ENCODE measurements at regions not wholly inside any gene's neighbourhood (a gene's known extent, or its start where the extent isn't known, plus 50 kb on each side); places are given as distances from the start of the nearest gene placed in this dataset.

DNA sequence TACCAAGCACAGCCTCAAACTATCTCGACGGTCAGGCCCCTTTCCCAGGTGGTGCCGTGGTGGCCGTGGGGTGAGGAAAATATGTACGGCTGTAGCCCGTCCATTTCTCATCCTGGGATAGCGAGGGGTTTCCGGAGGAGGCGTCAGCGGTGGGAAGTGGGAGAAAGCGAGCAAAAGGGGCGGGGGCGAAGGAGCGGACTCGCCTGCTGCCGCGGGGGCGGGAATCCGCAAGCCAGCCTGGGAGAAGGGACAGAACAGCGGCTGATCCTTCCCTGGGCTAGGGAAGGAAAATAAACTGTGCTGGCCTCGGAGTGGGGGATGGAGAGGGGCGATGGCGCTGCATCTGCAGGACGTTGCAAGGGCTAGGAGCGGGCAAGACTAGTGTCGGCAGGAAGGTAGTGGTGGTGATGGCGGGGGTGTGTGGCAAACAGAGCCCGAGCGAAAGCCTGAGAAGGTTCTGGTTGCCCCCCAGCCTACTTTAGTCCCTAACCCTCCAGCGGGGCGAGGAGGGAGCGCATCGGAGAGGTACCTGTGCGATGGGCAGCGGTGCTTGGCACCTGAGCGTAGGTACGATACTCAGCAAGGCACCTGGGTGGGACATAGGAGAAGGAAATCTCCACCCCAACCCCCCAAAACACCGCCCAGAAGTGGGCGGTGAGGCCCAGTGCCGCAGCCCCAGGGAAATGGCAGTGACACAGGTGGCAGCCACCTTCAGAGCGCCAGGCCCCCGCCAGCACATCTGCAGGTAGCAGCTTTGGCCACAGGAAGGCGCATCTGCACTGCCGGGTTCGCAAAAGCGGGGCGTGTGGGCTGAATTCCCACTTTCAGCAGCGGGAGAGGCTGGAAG lies 49.9 kb upstream of the STEAP1B start:
- Histone ChIP-seq H3K4me2 (peak overlapping the region; percentile 80), H3K27ac (no peak overlapping the region), H3K79me2 (ENCODE audit: low read depth) (no peaks in the 10 kb centered on the region), H3K27me3 (peaks cover 14% of the 10 kb centered on the region), H3K9ac (no peak overlapping the region), H3K4me3 (peak overlapping the region; percentile 61), H4K20me1 (ENCODE audit: low read depth) (no peaks in the 10 kb centered on the region), H3K4me1 (peaks cover 6% of the 10 kb centered on the region), H3F3A (ENCODE audit: low read depth) (peaks cover 7% of the 10 kb centered on the region), H3K9me3 (ENCODE audit: low read depth) (no peaks in the 10 kb centered on the region), H3K36me3 (no peaks in the 10 kb centered on the region), H2AFZ (replicated peaks) (peak overlapping the region; percentile 97)
- peaks cover 10% of the 10 kb centered on the region for H3K4me1 Mint-ChIP-seq
- H3K27ac Mint-ChIP-seq, result no peak overlapping the region
- TF ChIP-seq, protein P1, sequence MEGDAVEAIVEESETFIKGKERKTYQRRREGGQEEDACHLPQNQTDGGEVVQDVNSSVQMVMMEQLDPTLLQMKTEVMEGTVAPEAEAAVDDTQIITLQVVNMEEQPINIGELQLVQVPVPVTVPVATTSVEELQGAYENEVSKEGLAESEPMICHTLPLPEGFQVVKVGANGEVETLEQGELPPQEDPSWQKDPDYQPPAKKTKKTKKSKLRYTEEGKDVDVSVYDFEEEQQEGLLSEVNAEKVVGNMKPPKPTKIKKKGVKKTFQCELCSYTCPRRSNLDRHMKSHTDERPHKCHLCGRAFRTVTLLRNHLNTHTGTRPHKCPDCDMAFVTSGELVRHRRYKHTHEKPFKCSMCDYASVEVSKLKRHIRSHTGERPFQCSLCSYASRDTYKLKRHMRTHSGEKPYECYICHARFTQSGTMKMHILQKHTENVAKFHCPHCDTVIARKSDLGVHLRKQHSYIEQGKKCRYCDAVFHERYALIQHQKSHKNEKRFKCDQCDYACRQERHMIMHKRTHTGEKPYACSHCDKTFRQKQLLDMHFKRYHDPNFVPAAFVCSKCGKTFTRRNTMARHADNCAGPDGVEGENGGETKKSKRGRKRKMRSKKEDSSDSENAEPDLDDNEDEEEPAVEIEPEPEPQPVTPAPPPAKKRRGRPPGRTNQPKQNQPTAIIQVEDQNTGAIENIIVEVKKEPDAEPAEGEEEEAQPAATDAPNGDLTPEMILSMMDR (IDR thresholded peaks at IDR 0.05), result peak; percentile 73
- TF ChIP-seq EZH2phosphoT487 (IDR thresholded peaks at IDR 0.05), result no peak
- H3K36me3 Mint-ChIP-seq, result no peaks in the 10 kb centered on the region
- no peaks in the 10 kb centered on the region for H3K9me3 Mint-ChIP-seq
- peak overlapping the region; percentile 84 for H3K4me3 Mint-ChIP-seq
- peak; percentile 83 for DNase-seq (ENCODE audit: low spot score)
- H3K27me3 Mint-ChIP-seq (ENCODE audit: insufficient read depth, low read depth), result peaks cover 7% of the 10 kb centered on the region
